GM12801 (cell line): ENCODE measurements at regions not wholly inside any gene's neighbourhood (a gene's known extent, or its start where the extent isn't known, plus 50 kb on each side); places are given as distances from the start of the nearest gene placed in this dataset.

ENCODE experiments used
- TF ChIP-seq, protein P1 (sequence below): IDR thresholded peaks from one replicate; pipeline ENCODE4 v1.5.1; 2011; ENCODE audit warnings: control low read depth; ENCODE audit not compliant: insufficient read length; ENCODE audit errors: extremely low read depth

GRCh38 chr15:93506646-93507045 is 417.6 kb upstream of the RGMA start:
- TF ChIP-seq, protein P1, sequence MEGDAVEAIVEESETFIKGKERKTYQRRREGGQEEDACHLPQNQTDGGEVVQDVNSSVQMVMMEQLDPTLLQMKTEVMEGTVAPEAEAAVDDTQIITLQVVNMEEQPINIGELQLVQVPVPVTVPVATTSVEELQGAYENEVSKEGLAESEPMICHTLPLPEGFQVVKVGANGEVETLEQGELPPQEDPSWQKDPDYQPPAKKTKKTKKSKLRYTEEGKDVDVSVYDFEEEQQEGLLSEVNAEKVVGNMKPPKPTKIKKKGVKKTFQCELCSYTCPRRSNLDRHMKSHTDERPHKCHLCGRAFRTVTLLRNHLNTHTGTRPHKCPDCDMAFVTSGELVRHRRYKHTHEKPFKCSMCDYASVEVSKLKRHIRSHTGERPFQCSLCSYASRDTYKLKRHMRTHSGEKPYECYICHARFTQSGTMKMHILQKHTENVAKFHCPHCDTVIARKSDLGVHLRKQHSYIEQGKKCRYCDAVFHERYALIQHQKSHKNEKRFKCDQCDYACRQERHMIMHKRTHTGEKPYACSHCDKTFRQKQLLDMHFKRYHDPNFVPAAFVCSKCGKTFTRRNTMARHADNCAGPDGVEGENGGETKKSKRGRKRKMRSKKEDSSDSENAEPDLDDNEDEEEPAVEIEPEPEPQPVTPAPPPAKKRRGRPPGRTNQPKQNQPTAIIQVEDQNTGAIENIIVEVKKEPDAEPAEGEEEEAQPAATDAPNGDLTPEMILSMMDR: no peak

GRCh38 chr15:93505506-93505905 is 416.5 kb upstream of the RGMA start:
- TF ChIP-seq, protein P1: no peak

GRCh38 chr15:93501946-93502345 is 412.9 kb upstream of the RGMA start:
- TF ChIP-seq, protein P1: no peak

DNA sequence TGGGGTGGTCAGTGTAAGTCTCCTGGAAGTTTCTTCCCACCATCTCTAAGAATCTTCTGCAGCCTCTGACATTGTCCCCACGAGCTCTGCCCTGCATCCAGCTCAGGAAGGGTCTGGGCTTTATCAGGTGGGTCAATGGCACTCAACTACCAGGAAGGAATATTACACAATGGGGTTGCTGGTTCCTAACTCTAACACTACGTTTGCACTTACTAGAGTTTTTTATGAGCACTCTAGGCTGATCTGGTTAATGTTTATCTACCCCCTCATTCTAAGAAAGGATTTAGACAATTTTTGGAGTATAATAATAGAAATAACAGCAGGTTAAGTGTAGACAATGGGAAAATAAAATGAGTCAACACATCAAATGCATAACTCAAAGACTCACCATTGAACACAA is 411.1 kb upstream of the RGMA start:
- TF ChIP-seq, protein P1: no peak

DNA sequence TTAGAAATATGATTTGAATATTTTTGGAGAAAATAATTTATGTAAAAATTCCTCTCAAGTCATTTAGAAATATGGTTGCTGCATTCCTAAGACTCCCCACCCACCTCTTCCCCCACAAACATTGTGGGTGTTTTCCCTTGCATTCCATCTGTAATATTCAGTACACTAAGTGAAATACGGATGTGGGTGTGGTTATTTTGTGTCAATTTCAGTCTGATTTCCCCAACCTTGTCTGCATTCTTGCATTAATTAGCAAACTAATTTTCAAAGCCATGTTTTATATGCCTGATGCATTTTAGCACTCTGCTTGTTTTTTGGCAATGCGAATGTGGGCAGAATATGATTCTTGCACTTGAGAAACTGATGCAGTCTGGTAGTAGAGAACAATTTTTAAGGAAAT is 408.3 kb upstream of the RGMA start:
- TF ChIP-seq, protein P1: no peak

DNA sequence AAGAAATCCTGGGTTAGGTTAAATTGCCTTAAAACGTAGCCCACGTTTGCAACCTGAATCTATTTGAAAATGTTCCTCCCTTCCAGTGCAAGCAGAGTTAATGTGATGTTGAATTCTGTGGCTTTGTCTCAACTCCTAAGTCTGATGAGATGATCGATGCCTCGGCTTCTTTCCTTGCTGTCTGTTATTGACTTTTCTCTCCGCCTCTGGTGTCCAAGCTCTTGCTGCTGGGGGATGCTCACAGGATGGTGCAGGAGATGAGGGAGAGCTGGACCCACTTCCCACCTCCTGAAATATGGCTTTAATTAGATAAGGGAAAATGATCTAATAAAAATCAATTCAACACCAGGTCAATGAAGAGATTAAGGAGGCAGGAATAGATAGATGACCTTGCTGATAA is 407.9 kb upstream of the RGMA start:
- TF ChIP-seq, protein P1: no peak

GRCh38 chr15:93495799-93496637 is 407.0 kb upstream of the RGMA start:
- TF ChIP-seq, protein P1: no peak

DNA sequence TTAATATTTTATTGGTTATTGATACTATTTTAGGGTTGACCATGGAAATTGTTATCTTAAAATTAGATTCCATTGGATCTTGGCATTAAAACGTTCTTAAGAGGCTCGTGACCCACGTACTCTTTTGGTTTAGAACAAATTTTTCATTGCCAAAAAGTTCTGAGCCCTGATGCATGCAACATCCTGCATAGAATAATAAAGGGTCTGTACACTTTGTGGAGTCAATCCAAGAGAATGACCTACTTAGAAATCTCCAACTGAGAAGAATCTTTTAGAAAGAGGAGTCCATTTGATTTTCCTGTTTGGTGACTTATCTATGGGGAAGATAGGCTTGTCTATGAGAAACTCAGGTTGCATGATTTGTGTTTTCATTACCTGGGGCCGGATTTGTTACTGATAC is 404.2 kb upstream of the RGMA start:
- TF ChIP-seq, protein P1: no peak
